HUES6 (cell line): ENCODE measurements at regions not wholly inside any gene's neighbourhood (a gene's known extent, or its start where the extent isn't known, plus 50 kb on each side); places are given as distances from the start of the nearest gene placed in this dataset.
A peak's percentile ranks its signal among the peaks of the same experiment; 100 is the strongest.

Source experiments
- H3K27ac ChIP-seq: 2 replicates; pipeline ENCODE4 v1.7.0; 2013; ENCODE audit warnings: low read depth, mild to moderate bottlenecking, low read length, inconsistent platforms
- H3K27me3 ChIP-seq: 2 replicates; pipeline ENCODE4 v1.6.1; 2013; ENCODE audit warnings: low read length; ENCODE audit not compliant: control insufficient read depth, insufficient read depth
- H3K36me3 ChIP-seq: 2 replicates; pipeline ENCODE4 v1.6.1; 2013; ENCODE audit warnings: low read length; ENCODE audit not compliant: control insufficient read depth, insufficient read depth
- H3K4me1 ChIP-seq: 2 replicates; pipeline ENCODE4 v1.6.1; 2013; ENCODE audit warnings: low read length; ENCODE audit not compliant: control insufficient read depth, insufficient read depth
- H3K4me3 ChIP-seq: 2 replicates; pipeline ENCODE4 v1.5.1; 2013; ENCODE audit warnings: low read depth, low read length
- H3K9ac ChIP-seq: one replicate; pipeline ENCODE4 v1.6.1; 2013; ENCODE audit warnings: mild to moderate bottlenecking, low read length
- H3K9me3 ChIP-seq: 2 replicates; pipeline ENCODE4 v1.6.1; 2013; ENCODE audit warnings: low read depth, low read length; ENCODE audit not compliant: control insufficient read depth, insufficient read depth

GRCh38 chr10:42479057-42479456, 159.3 kb downstream of the ZNF33B start:
- Histone ChIP-seq H3K4me3 (no peak overlapping the region), H3K27ac (no peak overlapping the region), H3K27me3 (no peaks in the 10 kb centered on the region; the same call in 1 of the 2 replicates), H3K9me3 (peaks cover 56% of the 10 kb centered on the region; the same call in 1 of the 2 replicates), H3K36me3 (no peaks in the 10 kb centered on the region), H3K9ac (no peak overlapping the region), H3K4me1 (no peaks in the 10 kb centered on the region)

GRCh38 chr10:42477170-42477569, 161.2 kb downstream of the ZNF33B start:
- Histone ChIP-seq H3K36me3 (no peaks in the 10 kb centered on the region), H3K4me1 (no peaks in the 10 kb centered on the region), H3K27me3 (no peaks in the 10 kb centered on the region; the same call in 1 of the 2 replicates), H3K9ac (no peak overlapping the region), H3K4me3 (no peak overlapping the region), H3K9me3 (peaks cover 52% of the 10 kb centered on the region; the same call in 1 of the 2 replicates), H3K27ac (no peak overlapping the region)

GRCh38 chr10:42476101-42476500, 162.3 kb downstream of the ZNF33B start:
- no peaks in the 10 kb centered on the region for H3K4me1 ChIP-seq
- peak overlapping the region; percentile 29; the same call in 1 of the 2 replicates for H3K4me3 ChIP-seq
- H3K9me3 ChIP-seq, result peaks cover 56% of the 10 kb centered on the region; the same call in 1 of the 2 replicates
- H3K27ac ChIP-seq, result no peak overlapping the region
- no peak overlapping the region for H3K9ac ChIP-seq
- H3K36me3 ChIP-seq, result no peaks in the 10 kb centered on the region
- H3K27me3 ChIP-seq, result no peaks in the 10 kb centered on the region; the same call in 1 of the 2 replicates

- H3K27ac ChIP-seq, result no peak overlapping the region
- H3K36me3 ChIP-seq, result no peaks in the 10 kb centered on the region
- H3K9ac ChIP-seq, result no peak overlapping the region
- no peaks in the 10 kb centered on the region for H3K4me1 ChIP-seq
- H3K4me3 ChIP-seq, result peak overlapping the region; percentile 29; the same call in 1 of the 2 replicates
- no peaks in the 10 kb centered on the region; the same call in 1 of the 2 replicates for H3K27me3 ChIP-seq
- H3K9me3 ChIP-seq, result peaks cover 55% of the 10 kb centered on the region; the same call in 1 of the 2 replicates
These were observed 162.9 kb downstream of the ZNF33B start for GRCh38 chr10:42475168-42476098.

- Histone ChIP-seq H3K27ac (no peak overlapping the region), H3K27me3 (no peaks in the 10 kb centered on the region), H3K36me3 (no peaks in the 10 kb centered on the region), H3K9me3 (peaks cover 35% of the 10 kb centered on the region; the same call in 1 of the 2 replicates), H3K4me3 (no peak overlapping the region), H3K4me1 (no peaks in the 10 kb centered on the region), H3K9ac (no peak overlapping the region)
These were observed 184.1 kb downstream of the ZNF33B start for GRCh38 chr10:42454313-42454712.

GRCh38 chr10:42431095-42431494, 207.3 kb downstream of the ZNF33B start:
- H3K4me1 ChIP-seq, result no peaks in the 10 kb centered on the region
- peaks cover 32% of the 10 kb centered on the region; the same call in 1 of the 2 replicates for H3K9me3 ChIP-seq

GRCh38 chr10:42428534-42428933, 209.8 kb downstream of the ZNF33B start:
- H3K36me3 ChIP-seq, result no peaks in the 10 kb centered on the region

More at GRCh38 chr10:42431095-42431494, 207.3 kb downstream of the ZNF33B start:
- Histone ChIP-seq H3K36me3 (no peaks in the 10 kb centered on the region), H3K27me3 (no peaks in the 10 kb centered on the region), H3K4me3 (no peak overlapping the region), H3K9ac (no peak overlapping the region), H3K27ac (no peak overlapping the region)

GRCh38 chr10:42422911-42423310, 215.5 kb downstream of the ZNF33B start:
- H3K27ac ChIP-seq, result no peak overlapping the region
- no peaks in the 10 kb centered on the region for H3K4me1 ChIP-seq
- no peaks in the 10 kb centered on the region for H3K36me3 ChIP-seq
- H3K9ac ChIP-seq, result no peak overlapping the region
- H3K4me3 ChIP-seq, result no peak overlapping the region
- H3K27me3 ChIP-seq, result no peaks in the 10 kb centered on the region
- peaks cover 68% of the 10 kb centered on the region; the same call in 1 of the 2 replicates for H3K9me3 ChIP-seq

More at GRCh38 chr10:42428534-42428933, 209.8 kb downstream of the ZNF33B start:
- no peak overlapping the region for H3K9ac ChIP-seq
- H3K9me3 ChIP-seq, result peaks cover 39% of the 10 kb centered on the region; the same call in 1 of the 2 replicates
- no peak overlapping the region for H3K4me3 ChIP-seq
- no peak overlapping the region for H3K27ac ChIP-seq
- H3K4me1 ChIP-seq, result no peaks in the 10 kb centered on the region
- H3K27me3 ChIP-seq, result no peaks in the 10 kb centered on the region

GRCh38 chr10:42421812-42422211, 216.6 kb downstream of the ZNF33B start:
- H3K9ac ChIP-seq, result no peak overlapping the region
- no peaks in the 10 kb centered on the region for H3K27me3 ChIP-seq
- H3K4me1 ChIP-seq, result no peaks in the 10 kb centered on the region
- no peak overlapping the region for H3K4me3 ChIP-seq
- peaks cover 70% of the 10 kb centered on the region; the same call in 1 of the 2 replicates for H3K9me3 ChIP-seq
- no peaks in the 10 kb centered on the region for H3K36me3 ChIP-seq
- no peak overlapping the region for H3K27ac ChIP-seq

GRCh38 chr10:42419789-42420188, 218.6 kb downstream of the ZNF33B start:
- H3K27me3 ChIP-seq, result no peaks in the 10 kb centered on the region
- H3K9me3 ChIP-seq, result peaks cover 71% of the 10 kb centered on the region; the same call in 1 of the 2 replicates
- no peak overlapping the region for H3K9ac ChIP-seq
- no peak overlapping the region for H3K4me3 ChIP-seq
- no peak overlapping the region for H3K27ac ChIP-seq
- H3K4me1 ChIP-seq, result no peaks in the 10 kb centered on the region
- no peaks in the 10 kb centered on the region for H3K36me3 ChIP-seq
